ENCODE measurements at regions not wholly inside any gene's neighbourhood (a gene's known extent, or its start where the extent isn't known, plus 50 kb on each side); places are given as distances from the start of the nearest gene placed in this dataset.
A peak's percentile ranks its signal among the peaks of the same experiment; 100 is the strongest.

DNA sequence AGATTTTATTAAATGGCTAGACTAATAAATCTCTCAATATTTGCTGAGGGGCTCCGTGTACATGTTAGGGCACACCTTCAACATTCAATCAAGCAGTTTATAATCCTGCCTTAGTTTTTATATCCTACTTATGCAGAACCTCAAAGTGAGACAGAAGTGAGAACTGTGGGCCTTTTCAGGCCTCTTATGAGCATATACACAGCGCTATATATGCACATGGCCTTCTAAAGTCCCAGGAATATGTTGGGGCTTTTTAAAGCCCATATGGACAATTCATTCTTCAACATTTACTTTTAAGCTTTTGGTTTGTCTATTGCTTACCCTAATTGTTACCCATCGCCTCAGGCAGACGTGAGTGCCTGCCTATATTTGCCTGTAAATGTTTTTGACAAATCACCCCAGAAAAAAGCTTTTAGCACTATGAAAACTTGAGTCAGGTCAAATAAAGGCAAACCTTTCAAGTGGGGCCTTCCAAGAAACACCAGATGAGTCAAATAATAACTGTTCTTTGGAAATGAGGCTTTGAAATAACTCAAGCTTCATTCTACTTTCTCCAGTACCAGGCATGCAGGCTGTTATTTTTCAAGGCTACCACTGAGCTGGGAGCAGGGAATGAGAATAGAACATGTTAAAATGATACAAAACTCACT, 58.2 kb downstream of the ESM1 start:
- DNase-seq (ENCODE audit: low read depth in 2 of 2): no peak

DNA sequence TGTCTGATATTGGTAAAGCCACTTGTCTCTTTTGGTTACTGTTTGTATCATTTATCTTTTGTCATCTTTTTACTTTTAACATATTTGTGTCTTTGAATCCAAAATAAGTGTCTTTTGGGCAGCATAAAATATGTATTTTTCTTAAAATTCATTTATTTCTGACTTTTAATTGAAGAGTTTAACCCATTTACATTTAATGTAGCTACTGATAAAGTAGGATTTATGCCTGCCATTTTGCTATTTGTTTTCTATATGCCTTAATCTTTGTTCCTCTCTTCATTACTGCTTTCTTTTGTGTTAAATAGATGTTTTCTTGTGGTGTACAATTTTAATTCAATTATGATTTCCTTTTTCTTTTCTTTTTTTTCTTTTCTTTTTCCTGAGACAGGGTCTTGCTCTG, 60.9 kb downstream of the ESM1 start:
- DNase-seq (ENCODE audit: low read depth in 2 of 2): no peak

DNA sequence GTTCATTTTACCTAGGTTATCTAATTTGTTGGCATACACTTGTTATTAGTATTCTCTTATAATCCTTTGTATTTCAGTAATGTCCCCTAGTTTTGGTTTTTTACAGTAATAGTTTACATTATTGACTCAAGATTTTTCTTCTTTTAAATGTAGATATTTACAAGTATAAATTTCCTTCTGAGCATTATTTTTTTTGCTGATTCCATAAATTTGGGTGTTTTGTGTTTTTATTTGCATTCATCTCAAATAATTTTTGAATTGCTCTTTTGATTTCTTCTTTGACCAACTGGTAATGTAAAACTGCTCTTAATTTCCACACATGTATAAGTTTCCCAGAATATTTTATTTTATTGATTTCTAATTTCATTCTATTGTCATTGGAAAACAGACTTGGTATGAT, 68.1 kb downstream of the ESM1 start:
- no peak for DNase-seq (ENCODE audit: low read depth in 2 of 2)

DNA sequence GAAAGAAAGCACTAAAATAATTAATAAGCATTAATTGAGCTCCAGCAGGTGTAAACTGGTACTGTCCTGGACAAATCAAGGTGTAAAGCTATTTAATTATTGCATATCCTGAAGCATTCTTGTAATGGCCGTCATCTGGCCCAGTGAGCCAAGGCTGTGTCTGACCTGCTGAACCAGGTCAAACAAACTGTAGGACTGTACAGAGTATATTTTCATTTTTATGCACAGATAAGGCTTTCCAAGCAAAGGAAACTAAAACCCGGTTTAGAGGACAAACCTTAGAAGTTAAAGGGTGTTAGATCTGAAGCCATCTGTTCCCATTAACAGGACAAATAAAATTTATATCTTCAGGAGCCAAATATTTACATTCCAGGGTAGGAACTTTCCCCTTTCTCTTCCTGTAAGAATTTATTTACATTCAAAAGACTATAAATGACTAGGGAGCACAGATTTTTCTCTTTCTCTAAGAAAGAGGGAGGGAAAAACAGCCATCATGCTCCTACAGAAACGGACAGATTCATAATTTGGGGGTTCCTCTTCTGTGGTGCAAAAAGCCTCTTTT, 69.8 kb downstream of the ESM1 start:
- no peak for DNase-seq (ENCODE audit: low read depth in 2 of 2)

DNA sequence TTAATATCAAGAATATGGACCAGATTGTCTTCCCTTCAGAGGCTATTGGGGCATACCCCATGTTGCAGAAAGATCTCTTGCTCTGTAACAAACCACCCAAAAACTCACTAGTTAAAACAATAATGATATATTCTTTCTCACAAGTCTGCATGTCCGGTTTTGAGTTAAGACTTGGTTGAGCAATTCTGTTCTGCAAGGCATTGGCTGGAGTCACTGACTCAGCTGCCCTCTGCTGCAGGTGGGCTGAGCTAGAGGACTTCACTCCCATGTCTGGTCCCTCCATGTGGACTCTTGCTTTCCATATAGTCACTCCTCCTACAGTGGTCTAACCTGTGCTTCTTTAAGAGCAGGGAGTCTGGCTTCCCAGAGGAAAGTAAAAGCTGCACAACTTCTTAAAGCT, 73.4 kb downstream of the ESM1 start:
- no peak for DNase-seq (ENCODE audit: low read depth in 2 of 2)

DNA sequence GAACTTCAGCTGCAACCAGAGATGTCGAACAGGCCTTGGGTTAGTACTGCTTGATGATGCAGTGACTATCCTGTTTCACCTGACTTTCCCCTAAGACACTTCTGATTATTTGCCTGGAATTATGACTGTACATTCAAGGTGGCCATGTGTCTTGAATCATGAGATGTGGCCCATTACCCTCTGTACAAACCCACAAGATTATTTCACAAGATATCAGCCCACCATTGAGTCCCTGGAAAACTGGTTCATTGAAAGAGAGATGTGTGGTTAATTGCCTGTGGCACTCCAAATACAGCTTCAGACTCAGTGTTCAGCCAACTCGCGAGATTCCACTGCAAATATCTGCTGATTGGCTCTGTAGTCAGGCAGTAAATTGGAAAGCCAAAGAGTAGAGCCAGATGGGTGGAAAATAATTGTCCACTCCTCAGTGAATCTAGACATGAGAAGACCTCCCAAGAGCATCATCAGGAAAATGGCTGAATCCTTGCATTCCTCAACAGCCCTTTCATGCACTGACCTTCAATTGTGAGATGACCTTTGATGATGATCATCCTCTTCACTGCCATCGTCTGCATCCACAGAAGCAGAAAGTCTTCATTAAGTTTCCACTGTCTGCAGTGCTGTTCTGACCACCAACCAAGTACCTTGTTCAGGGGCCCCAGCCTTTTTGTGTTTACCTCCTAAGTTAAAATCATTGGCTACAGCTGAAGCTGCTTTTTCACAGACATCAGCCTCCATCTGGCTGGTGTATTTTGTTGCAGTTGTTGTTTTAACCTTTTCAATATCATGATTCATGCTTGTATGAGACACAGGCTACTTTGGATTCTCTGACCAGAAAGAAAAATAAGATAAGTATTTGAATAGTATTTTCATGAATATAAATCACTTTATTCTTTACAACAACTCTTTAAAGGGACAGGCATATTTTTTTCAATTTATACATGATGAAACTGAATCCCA, 75.2 kb downstream of the ESM1 start:
- DNase-seq (ENCODE audit: low read depth in 2 of 2): no peak

DNA sequence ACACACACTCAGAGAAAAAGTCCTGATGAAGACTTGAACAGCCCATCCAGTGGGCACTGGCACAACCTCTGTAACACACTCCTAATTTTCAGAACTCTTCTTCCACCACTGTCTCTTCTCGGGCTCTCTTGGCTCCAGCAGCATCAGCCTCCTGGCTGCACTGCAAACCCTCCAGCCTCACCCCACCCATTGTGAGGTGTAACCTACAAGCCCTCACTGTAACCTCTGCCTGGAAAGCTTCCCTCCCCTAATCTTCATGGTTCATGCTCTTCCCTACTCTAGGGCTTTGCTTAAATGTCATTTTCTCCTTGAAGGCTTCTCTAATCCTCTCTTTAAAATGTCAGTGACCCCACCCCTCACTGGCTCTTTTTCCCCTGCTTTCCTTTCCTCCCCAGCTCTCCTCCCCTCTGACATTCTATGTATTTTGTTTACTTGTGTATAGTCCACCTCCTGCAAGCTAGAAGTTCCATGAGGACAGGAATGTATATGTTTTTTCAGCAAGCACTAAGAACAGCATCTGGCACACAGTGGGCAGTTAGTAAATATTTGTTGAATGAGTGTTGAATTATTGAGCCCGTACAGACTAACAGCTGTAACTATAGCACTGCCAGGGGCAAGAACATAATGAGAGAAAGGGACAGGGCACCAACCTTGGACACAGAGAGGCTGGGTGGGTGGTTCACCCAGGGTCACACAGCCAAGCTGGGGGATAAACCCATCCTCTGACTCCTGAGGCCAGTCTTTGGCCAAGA, 76.4 kb downstream of the ESM1 start:
- no peak for DNase-seq (ENCODE audit: low read depth in 2 of 2)

DNA sequence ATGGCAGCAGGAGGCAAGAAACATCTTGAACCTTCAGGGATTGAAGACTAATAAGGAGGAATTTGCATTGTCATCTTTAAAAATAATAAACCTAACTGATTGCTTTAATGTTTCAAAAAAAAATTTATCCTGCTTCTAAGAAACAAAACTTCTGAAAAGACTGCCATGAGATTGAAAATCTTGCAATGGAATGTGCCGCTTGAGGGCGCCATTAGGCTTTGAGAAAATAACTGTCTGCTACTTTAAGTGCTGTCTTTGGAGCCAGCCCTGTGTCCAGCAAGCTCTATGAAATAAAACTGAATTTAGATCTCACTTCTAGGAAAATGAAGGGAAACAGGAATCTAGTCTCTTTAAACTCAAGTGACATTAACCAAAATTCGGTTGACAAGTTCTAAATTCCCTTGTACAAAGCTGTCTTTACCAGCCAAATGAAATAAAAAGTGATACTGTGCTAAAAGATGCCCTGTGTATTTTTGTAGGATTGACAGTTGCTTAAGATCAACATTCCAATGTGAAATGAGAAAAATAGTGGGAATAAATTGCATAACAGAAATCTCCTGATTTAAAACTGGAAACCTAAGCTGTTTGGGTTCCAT, 79.4 kb downstream of the ESM1 start:
- DNase-seq (ENCODE audit: low read depth in 2 of 2): peak; percentile 30 to 55

DNA sequence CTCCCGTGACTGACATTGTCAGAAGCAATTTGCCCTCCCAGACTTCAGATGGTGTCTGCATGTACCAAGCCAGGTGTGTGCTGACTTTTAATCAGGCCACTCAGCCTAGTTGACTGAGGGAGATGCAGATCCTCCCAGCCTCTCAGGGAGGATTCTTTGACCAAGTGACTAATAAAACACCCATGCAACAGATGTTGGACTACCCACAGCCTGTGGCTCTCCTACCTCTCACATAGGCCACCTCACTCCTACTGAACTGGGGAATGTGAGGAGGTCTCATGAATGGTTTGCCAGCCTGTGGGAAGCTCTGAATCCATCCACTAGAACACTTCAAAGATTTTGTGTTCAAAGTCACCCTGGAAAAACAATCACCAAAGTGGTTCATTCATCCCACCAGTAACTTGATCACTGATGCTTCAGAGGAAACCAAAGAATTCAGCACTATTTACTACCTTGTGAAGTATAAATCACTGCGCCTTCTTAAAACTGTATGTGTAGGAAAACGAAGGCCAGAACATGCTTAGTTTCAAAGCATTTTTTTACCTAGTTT, 80.1 kb downstream of the ESM1 start:
- DNase-seq (ENCODE audit: low read depth in 2 of 2): no peak

DNA sequence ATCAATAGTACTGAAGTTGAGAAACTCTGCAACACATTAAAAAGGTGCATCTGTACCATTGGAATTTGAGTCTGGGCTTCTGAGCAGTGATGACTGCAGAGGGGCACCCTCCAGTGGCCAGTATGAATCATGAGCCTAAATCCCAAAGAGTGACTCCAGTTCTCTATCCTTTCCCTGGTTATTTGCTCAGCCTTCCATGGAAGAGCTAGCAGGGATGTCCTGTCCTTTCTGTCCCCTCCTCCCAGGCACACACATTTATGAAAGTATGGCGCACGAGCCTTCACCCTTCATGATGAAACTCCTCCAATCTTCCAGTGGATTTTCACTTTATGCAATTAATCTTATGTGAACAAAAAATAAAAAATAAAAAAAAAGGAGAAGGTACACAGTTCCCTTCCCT, 81.0 kb downstream of the ESM1 start:
- DNase-seq (ENCODE audit: low read depth in 2 of 2): no peak

DNA sequence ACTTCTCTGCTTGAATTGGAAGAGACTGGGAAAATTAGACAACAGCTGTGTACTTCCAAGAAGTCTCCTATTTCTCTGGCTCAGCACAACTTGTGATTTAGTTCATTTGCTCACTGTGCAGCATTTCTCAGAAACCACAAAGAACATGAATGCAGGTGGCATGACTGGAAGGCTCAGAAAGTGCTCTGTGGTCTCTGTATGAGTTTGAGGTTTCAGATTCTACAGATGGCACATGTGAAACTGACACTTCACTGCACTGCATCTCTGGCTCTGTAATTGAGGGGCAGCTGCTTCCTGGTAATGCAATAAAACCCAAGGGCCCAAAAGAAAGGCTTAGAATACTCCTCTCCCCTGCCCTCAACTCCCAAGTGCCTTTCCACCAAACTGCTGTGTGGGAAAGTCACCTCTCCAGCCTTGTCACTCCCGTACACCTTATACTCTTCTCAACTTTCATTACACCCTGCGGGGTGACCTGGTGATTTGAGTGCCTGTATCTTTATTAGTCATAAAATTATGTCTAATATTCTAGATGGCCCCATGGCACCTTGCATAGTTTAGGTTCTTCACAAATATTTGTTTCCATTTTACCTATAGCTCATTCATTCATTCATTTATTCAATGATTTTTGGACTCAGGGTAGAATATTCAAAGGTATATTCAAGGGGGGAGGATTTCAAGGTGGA, 82.5 kb downstream of the ESM1 start:
- peak in 1 of 2 donors; percentile 3 for DNase-seq (ENCODE audit: low read depth in 2 of 2)

DNA sequence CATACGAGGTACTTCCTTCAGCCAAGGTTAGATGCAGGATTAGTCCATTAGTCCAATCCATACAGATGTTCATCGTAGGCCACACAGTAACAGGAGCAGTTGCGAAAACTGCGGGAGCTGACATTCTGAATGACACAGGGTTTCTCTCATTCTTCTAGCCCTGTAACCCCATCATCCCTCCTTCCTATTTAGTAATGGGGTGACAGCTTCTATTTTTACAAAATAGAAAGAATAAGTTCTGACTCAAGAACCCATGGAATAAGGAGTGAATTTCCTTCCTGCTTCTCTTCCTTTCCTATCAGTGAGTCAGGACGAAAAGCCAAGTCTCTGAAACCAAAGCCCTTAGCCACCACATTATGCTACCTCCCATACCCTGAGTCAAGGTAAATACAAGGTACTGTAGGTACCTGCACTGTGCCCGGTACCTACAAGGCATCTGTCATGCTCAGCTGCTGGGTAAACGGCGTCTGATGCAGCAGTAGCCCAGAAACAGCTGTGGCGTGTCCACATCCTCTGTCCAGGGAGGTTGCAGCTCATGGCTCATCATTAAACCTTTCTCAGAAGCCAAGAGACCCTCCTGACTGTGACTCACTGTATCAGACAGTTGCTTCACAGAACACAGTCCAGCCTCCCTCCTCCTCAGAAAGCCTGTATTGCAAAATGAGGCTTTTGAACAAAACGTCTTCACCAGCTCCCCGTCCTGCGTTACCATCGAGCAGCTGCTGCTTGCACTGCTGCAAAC, 84.2 kb downstream of the ESM1 start:
- DNase-seq (ENCODE audit: low read depth in 2 of 2): no peak

DNA sequence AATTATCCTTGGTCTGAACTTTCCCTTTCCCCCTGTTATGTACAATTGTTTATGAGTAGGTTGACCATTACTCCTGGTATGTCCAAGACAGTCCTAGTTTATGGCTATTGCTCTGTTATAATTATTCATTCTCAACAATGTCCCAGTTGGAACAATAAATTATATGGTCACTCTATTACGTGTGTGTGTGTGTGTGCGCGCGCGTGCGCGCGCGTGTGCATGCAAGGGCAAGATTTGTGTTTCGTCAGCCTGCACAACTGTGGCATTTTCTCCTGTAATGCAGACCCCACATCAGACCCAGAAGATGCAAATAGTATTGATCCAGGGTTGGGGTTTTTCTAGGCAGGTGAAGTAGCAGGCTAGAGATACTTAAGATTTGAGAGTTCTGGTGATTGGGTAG, 88.4 kb downstream of the ESM1 start:
- DNase-seq (ENCODE audit: low read depth in 2 of 2): no peak

DNA sequence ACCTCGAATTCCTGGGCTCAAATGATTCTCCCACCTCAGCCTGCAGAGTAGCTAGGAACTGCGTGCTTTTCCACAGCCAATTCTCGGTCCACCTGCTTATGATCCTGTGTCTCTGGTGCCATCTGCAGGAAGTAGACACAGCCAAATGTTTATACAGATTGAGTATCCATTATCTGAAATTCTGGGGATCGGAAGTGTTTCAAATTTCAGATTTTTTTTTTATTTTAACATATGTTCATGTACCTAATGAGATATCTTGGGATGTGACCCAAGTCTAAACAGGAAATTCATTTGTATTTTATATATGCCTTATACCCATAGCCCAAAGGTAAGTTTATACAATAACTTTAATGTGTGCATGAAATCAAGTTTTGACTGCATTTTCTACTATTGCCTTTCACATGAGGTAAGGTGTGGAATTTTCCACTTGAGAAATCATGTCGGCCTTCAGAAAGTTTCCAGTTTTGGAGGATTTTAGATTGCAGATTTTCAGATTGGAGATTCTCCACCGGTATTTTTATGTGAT, 89.5 kb downstream of the ESM1 start:
- DNase-seq (ENCODE audit: low read depth in 2 of 2): no peak

DNA sequence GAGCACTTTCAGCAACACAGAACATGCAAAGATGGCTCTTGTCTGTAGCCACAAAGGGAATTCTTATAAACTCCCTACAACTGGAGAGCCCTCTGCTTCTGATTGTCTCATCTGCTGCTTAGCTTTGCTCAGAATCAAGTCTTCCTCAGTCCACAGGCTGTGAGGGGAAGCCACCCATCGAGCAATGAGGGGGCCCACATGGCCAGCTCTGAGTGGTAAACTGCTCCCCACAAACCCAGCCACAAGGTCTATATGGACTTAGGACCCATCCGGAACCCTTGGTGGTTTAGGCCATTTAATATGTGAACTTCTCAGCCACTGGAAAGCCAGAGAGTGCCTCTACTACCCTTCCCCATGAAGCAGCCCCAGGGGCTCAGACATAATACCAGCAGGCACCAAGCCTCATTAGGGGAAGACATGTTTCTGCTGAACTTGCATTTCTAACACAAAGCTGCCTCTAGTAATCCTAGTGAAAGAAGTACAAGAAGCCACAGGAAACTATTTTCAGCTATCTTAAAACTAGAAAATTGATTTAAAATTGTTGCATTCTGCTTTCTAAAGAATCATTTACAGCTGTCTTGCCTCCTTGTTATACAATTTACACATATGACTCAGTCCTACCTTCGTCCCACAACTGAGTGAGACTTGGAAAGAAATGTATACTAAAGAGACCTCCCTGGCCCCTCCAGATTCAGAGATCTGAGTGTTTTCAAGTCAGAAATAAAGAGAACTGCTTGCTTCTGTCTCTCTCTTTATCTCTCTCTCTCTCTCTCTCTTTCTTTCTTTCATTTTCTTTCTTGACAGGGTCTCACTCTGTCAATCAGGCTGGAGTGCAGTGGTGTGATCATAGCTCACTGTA, 90.2 kb downstream of the ESM1 start:
- no peak for DNase-seq (ENCODE audit: low read depth in 2 of 2)

DNA sequence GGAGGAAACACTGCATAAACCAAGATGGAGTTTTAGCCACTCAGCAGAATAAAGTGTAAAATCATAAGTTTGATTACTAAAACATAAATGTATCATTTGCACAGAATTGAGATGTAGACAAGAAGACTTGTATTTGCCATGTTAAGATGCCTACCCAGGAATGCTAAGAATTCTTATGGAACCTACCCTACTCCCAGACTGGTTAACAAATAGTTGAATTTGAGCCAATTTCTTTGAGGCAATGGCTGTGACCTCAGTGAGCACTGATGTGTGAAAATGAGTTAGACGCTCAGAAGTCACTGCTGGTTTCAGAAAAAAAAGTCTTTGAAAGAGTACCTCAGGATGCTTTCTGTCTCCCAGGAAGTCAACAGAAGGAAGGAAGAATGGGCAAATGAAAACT, 95.6 kb downstream of the ESM1 start:
- no peak for DNase-seq (ENCODE audit: low read depth in 2 of 2)

DNA sequence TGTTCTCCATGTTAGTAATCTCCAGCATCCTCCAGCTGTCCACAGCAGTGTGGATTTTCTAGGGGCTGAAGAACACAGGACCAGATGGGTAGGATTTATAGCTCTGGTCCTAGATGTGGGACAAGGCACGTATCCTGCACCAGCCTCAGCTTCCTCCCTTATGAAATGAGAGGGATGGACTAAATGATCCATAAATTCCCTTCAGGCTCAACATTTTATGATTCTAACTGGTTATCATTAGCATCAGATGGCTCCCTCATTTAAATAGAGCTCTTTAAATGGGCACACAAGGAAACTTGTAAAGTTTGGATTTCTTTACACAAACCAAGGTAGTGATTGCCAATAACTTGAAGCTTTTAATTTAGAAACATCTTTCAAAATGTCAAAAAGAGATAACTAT, 97.7 kb downstream of the ESM1 start:
- no peak for DNase-seq (ENCODE audit: low read depth in 2 of 2)

DNA sequence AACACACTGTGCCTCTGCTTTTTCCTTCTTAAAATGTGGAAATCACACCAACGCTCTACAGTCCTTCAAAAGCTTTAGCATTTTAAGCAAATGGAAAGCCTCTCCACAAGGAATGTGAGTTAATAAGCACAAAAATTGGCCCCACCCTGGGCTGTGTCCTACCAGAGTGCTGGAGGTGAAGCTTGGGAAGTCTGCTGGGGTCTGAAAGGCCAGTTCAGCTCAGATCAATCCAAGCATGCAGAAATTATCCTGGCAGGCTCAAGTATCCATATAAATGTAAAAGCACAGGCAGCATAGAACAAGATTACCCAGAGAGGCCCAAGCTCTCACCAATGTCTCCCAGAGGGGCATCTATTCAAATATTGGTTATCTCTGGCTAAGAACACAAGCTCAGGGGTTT, 98.5 kb downstream of the ESM1 start:
- no peak for DNase-seq (ENCODE audit: low read depth in 2 of 2)

DNA sequence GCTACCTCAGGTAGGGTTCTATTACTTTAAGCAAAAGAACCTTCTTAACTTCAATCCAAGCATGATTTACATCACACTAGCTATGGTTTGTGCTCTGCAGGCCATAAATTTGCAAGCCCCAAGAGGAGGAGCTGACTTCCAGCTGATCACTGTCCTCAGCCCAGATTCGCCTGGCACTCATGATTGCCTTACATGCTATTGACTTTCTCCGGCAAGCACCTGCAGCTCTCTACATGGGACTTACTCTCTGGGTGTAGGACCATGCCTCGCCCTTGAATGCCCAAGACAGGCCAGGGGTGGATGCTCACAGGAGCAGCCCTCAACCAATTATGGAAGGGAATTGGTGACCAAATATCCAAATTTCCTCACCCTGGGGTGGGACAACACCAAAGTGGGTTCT, 99.8 kb downstream of the ESM1 start:
- no peak for DNase-seq (ENCODE audit: low read depth in 2 of 2)

All from stimulated activated CD8-positive, alpha-beta memory T cell treated with anti-CD3 and anti-CD28 coated beads, Interleukin-7, amount 100 ng/mL, for 4 hours (primary cell).